H1 (cell line): ENCODE measurements at regions not wholly inside any gene's neighbourhood (a gene's known extent, or its start where the extent isn't known, plus 50 kb on each side); places are given as distances from the start of the nearest gene placed in this dataset.

ENCODE experiments used
- CTCF ChIA-PET: fragments of 300-600 bp; sonication (Branson Sonifier 250); formaldehyde crosslinking; loops from one replicate; lab custom pipeline; 2021; ENCODE audit not compliant: partially characterized antibody; lab: Charles Lee
- POLR2A ChIA-PET: fragments of 300-600 bp; sonication (Branson Sonifier 250); formaldehyde crosslinking; loops from one replicate; lab custom pipeline; 2021; ENCODE audit warnings: inconsistent platforms; ENCODE audit not compliant: partially characterized antibody; lab: Charles Lee
- DNase-seq, 2 experiments: peaks; one replicate each; pipeline versions ENCODE4 v3.0.0 to v3.0.0-alpha.2; 2010 to 2022; ENCODE audit warnings: low spot score in 2 of 2, low read depth in 1 of 2, mixed read lengths in 1 of 2
- FAIRE-seq: peaks from 2 replicates; lab custom pipeline; 2011; peaks lifted over from hg19 to GRCh38; lab: Jason Lieb, UNC
- H2AFZ ChIP-seq: 2 replicates; pipeline ENCODE4 v1.8.1; 2012; ENCODE audit warnings: low read length, inconsistent platforms
- H2AK5ac ChIP-seq: 2 replicates; pipeline ENCODE4 v1.6.1; 2013; ENCODE audit warnings: low read depth, low read length
- H2BK120ac ChIP-seq: replicated peaks from 2 replicates; pipeline ENCODE3; 2013; ENCODE audit warnings: low read depth, low read length, inconsistent platforms
- H2BK12ac ChIP-seq: 2 replicates; pipeline ENCODE4 v1.6.1; 2013; ENCODE audit warnings: low read depth, low read length
- H2BK15ac ChIP-seq: 2 replicates; pipeline ENCODE4 v1.6.1; 2013; ENCODE audit warnings: low read length
- H2BK20ac ChIP-seq: 2 replicates; pipeline ENCODE4 v1.6.1; 2013; ENCODE audit warnings: low read length
- H2BK5ac ChIP-seq: 2 replicates; pipeline ENCODE4 v1.6.1; 2013; ENCODE audit warnings: low read depth, low read length
- H3K14ac ChIP-seq: 2 replicates; pipeline ENCODE4 v1.6.1; 2013; ENCODE audit warnings: inconsistent platforms; ENCODE audit not compliant: insufficient read length
- H3K18ac ChIP-seq: 2 replicates; pipeline ENCODE4 v1.6.1; 2013; ENCODE audit warnings: low read length; ENCODE audit errors: extremely low read depth
- H3K23ac ChIP-seq: 2 replicates; pipeline ENCODE4 v1.6.1; 2013; ENCODE audit warnings: inconsistent platforms; ENCODE audit not compliant: insufficient read length
- H3K23me2 ChIP-seq: 2 replicates; pipeline ENCODE4 v1.6.1; 2013; ENCODE audit warnings: low read depth, low read length
- H3K27ac ChIP-seq: 2 replicates; pipeline ENCODE4 v1.6.1; 2011; ENCODE audit warnings: low read depth, low read length, inconsistent platforms
- H3K27me3 ChIP-seq, 4 experiments: replicated peaks in 1 of 4; 1 replicate in 1 of 4; 2 replicates in 3 of 4; pipeline versions ENCODE4 v1.6.1 to v1.8.1; 2011 to 2013; ENCODE audit warnings: low read length in 3 of 4, mild to moderate bottlenecking in 3 of 4, inconsistent platforms in 2 of 4, mixed read lengths in 2 of 4, moderate library complexity in 1 of 4; ENCODE audit not compliant: control insufficient read depth in 3 of 4, insufficient read depth in 3 of 4; ENCODE audit errors: extremely low read depth in 1 of 4
- H3K36me3 ChIP-seq, 4 experiments: 2 replicates each; pipeline versions ENCODE4 v1.6.1 to v1.8.1; 2011 to 2013; ENCODE audit warnings: mild to moderate bottlenecking in 4 of 4, low read length in 3 of 4, moderate library complexity in 2 of 4, control low read depth in 1 of 4, inconsistent platforms in 1 of 4; ENCODE audit not compliant: insufficient read depth in 4 of 4, control insufficient read depth in 2 of 4
- H3K4ac ChIP-seq: replicated peaks from 2 replicates; pipeline ENCODE3; 2013; ENCODE audit warnings: low read length, low read depth, mixed read lengths, inconsistent platforms; ENCODE audit not compliant: insufficient read length
- H3K4me1 ChIP-seq, 4 experiments: replicated peaks in 1 of 4; 1 replicate in 1 of 4; 2 replicates in 3 of 4; pipeline versions ENCODE4 v1.6.1 to v1.8.1; 2011 to 2013; ENCODE audit warnings: low read length in 3 of 4, inconsistent platforms in 2 of 4, mixed read lengths in 1 of 4; ENCODE audit not compliant: insufficient read depth in 4 of 4, control insufficient read depth in 3 of 4
- H3K4me2 ChIP-seq, 2 experiments: 2 replicates each; pipeline versions ENCODE4 v1.6.1 to v1.8.1; 2011 to 2013; ENCODE audit warnings: low read depth in 2 of 2, low read length in 2 of 2, control low read depth in 1 of 2, inconsistent platforms in 1 of 2, mild to moderate bottlenecking in 1 of 2; ENCODE audit not compliant: insufficient read depth in 1 of 2
- H3K4me3 ChIP-seq, 4 experiments: fragments of 200-600, 300-600 bp in 1 of 4; sonication (generic), shearing (Covaris generic), sonication (Bioruptor Twin) in 1 of 4; 2 replicates each; pipeline versions ENCODE4 v1.5.1 to v1.8.1; 2011 to 2016; ENCODE audit warnings: low read length in 4 of 4, low read depth in 3 of 4, control low read depth in 2 of 4, inconsistent platforms in 2 of 4, mild to moderate bottlenecking in 2 of 4, mixed read lengths in 1 of 4, moderate library complexity in 1 of 4; ENCODE audit not compliant: insufficient read depth in 2 of 4; ENCODE audit errors: extremely low read depth in 1 of 4
- H3K56ac ChIP-seq: replicated peaks from 2 replicates; pipeline ENCODE3; 2013; ENCODE audit warnings: low read depth, mild to moderate bottlenecking, mixed read lengths, low read length, inconsistent platforms; ENCODE audit not compliant: insufficient read length
- H3K79me1 ChIP-seq: 2 replicates; pipeline ENCODE4 v1.6.1; 2013; ENCODE audit warnings: low read depth, low read length, control low read depth
- H3K79me2 ChIP-seq, 2 experiments: 2 replicates each; pipeline versions ENCODE4 v1.6.1 to v1.8.1; 2012 to 2013; ENCODE audit warnings: low read length in 2 of 2, mild to moderate bottlenecking in 2 of 2, inconsistent platforms in 1 of 2; ENCODE audit not compliant: insufficient read depth in 2 of 2, control insufficient read depth in 1 of 2
- H3K9ac ChIP-seq, 4 experiments: replicated peaks in 1 of 4; 1 replicate in 1 of 4; 2 replicates in 3 of 4; pipeline versions ENCODE4 v1.6.1 to v1.8.1; 2011 to 2013; ENCODE audit warnings: low read depth in 3 of 4, low read length in 3 of 4, control low read depth in 2 of 4, mild to moderate bottlenecking in 2 of 4, moderate library complexity in 2 of 4, inconsistent platforms in 1 of 4; ENCODE audit errors: extremely low read depth in 1 of 4
- H3K9me3 ChIP-seq, 2 experiments: 2 replicates each; pipeline versions ENCODE4 v1.6.1 to v1.8.1; 2012 to 2013; ENCODE audit warnings: mild to moderate bottlenecking in 2 of 2, moderate library complexity in 2 of 2, control low read depth in 1 of 2, inconsistent platforms in 1 of 2, low read depth in 1 of 2, low read length in 1 of 2, mixed read lengths in 1 of 2; ENCODE audit not compliant: insufficient read depth in 2 of 2
- H4K20me1 ChIP-seq, 2 experiments: replicated peaks in 1 of 2; 2 replicates each; pipeline versions ENCODE3 to v1.8.1; 2011 to 2013; ENCODE audit warnings: inconsistent platforms in 2 of 2, low read length in 2 of 2, mild to moderate bottlenecking in 1 of 2; ENCODE audit not compliant: insufficient read depth in 2 of 2, control insufficient read depth in 1 of 2
- H4K5ac ChIP-seq: 2 replicates; pipeline ENCODE4 v1.6.1; 2013; ENCODE audit warnings: low read length, low read depth, mixed read lengths, inconsistent platforms; ENCODE audit not compliant: insufficient read length
- H4K8ac ChIP-seq: 2 replicates; pipeline ENCODE4 v1.8.0; 2013; ENCODE audit warnings: mild to moderate bottlenecking, moderate library complexity, low read length, inconsistent platforms; ENCODE audit not compliant: insufficient read depth; ENCODE audit errors: extremely low read depth
- H4K91ac ChIP-seq: replicated peaks from 2 replicates; pipeline ENCODE3; 2013; ENCODE audit warnings: low read length, mixed read lengths, inconsistent platforms; ENCODE audit not compliant: insufficient read length
- ATF2 ChIP-seq: IDR thresholded peaks from 2 replicates; pipeline ENCODE4 v1.6.1; 2012; ENCODE audit warnings: low read length, inconsistent platforms
- BCL11A ChIP-seq, 2 experiments: IDR thresholded peaks; one replicate each; pipeline ENCODE4 v1.6.1; 2011; ENCODE audit warnings: low read depth in 2 of 2, low read length in 2 of 2, mild to moderate bottlenecking in 2 of 2
- CTBP2 ChIP-seq: IDR thresholded peaks from 2 replicates; pipeline ENCODE4 v1.7.0; 2011; ENCODE audit warnings: borderline replicate concordance, mild to moderate bottlenecking, moderate library complexity, mixed read lengths, low read length; ENCODE audit not compliant: insufficient read depth, insufficient read length
- KDM1A ChIP-seq: fragments of 200-600, 300-600 bp; sonication (generic); IDR thresholded peaks from 2 replicates; pipeline ENCODE4 v1.7.1; 2016; ENCODE audit warnings: mild to moderate bottlenecking, low read length, borderline replicate concordance
- NRF1 ChIP-seq: IDR thresholded peaks from 2 replicates; pipeline ENCODE4 v1.6.1; 2011; ENCODE audit warnings: mild to moderate bottlenecking, low read depth, low read length, improper control_type of control experiment
- RAD21 ChIP-seq, 2 experiments: IDR thresholded peaks in 1 of 2; conservative IDR thresholded peaks in 1 of 2; 2 replicates each; pipeline ENCODE4 v1.6.1; 2011; ENCODE audit warnings: low read depth in 2 of 2, low read length in 2 of 2, improper control_type of control experiment in 1 of 2, inconsistent platforms in 1 of 2, mild to moderate bottlenecking in 1 of 2, moderate library complexity in 1 of 2
- SIRT6 ChIP-seq: IDR thresholded peaks from one replicate; pipeline ENCODE4 v1.7.1; 2012; ENCODE audit warnings: low read length, inconsistent platforms
- SP2 ChIP-seq: IDR thresholded peaks from 2 replicates; pipeline ENCODE4 v1.6.1; 2012; ENCODE audit warnings: mild to moderate bottlenecking, low read length, inconsistent platforms
- TAF1 ChIP-seq: IDR thresholded peaks from 2 replicates; pipeline ENCODE4 v1.6.1; 2011; ENCODE audit warnings: mild to moderate bottlenecking, low read depth, low read length
- TEAD4 ChIP-seq: IDR thresholded peaks from 2 replicates; pipeline ENCODE4 v1.6.1; 2012; ENCODE audit warnings: low read depth, low read length, inconsistent platforms, mixed read lengths
- WGBS, 2 experiments: shearing (Covaris generic) in 1 of 2; methylation state at CpG; one replicate each; pipeline versions ENCODE4 v1.1.6 to v1.1.7; 2013 to 2015; ENCODE audit warnings: low lambda C conversion rate in 2 of 2, mixed read lengths in 2 of 2, inconsistent platforms in 1 of 2, low coverage in 1 of 2, missing lambda C conversion rate in 1 of 2; ENCODE audit not compliant: insufficient replicate concordance in 2 of 2, insufficient coverage in 1 of 2, insufficient read length in 1 of 2; ENCODE audit errors: extremely low coverage in 1 of 2, missing lambda C conversion rate in 1 of 2; 5-methylcytosine and 5-hydroxymethylcytosine counted together

DNA sequence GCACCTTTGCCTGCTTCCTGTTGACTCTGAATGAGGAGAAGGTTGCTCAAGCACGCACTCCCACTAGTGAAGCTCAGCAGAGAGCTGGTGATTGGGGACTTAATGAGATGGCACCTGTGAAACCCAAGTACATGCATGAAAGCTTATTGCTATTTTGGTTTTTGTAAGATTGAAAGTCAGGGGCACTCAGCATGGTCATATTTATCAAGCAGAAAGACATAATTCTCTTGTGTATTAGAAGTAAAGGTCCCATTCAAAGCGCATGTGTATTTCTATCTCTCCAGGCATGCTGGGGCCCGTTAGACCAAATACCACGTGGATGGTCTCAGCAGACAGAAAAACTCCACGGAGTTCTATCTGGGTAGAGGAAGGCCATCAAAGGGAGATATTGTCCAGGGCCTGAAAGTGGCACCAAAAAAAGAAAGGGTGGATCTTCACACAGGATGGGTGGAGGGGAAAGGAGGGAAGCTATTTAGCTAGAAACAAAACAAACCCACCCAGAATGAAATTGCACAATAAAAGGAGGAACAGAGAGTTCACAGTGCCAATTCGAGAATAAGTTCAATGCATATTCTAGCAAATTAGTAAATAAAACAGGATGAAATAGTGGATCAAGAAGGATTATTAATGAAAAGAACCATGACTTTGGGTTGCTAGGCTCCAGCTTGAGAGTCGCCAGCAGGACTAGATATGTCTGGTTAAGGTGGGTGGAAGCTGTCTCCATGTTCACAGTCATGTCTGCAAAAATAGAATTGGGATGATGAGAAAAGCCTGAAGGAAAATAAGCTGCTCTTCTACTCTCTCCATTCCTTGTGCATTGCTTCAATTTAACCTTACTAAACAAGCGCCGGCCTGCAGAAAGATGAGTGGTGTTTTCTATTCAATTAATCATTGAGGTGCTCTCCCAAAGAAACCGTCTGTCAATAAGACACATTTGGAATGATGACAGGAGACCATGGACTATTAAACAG lies 224.9 kb upstream of the DTNBP1 start:
- Histone ChIP-seq H3K36me3 (no peaks in the 10 kb centered on the region), H2BK20ac (no peak overlapping the region), H3K18ac (no peak overlapping the region), H3K23me2 (no peaks in the 10 kb centered on the region), H4K8ac (no peak overlapping the region), H3K4me2 (no peak overlapping the region), H3K79me1 (no peaks in the 10 kb centered on the region), H3K56ac (no peak overlapping the region), H3K4me1 (no peaks in the 10 kb centered on the region), H2BK15ac (no peak overlapping the region), H2AFZ (no peak overlapping the region), H4K20me1 (no peaks in the 10 kb centered on the region), H3K79me2 (no peaks in the 10 kb centered on the region), H2BK120ac (no peak overlapping the region), H2BK5ac (no peak overlapping the region), H3K23ac (no peak overlapping the region), H3K27ac (no peak overlapping the region), H3K9me3 (no peaks in the 10 kb centered on the region), H4K5ac (no peak overlapping the region), H3K27me3 (no peaks in the 10 kb centered on the region; a peak in 1 of 7 replicates), H3K4me3 (no peak overlapping the region), H3K4ac (no peak overlapping the region), H2BK12ac (no peak overlapping the region), H4K91ac (no peak overlapping the region), H2AK5ac (no peak overlapping the region), H3K9ac (no peak overlapping the region), H3K14ac (no peak overlapping the region)
- no peak for DNase-seq
- ChIA-PET CTCF (interaction anchor here (1.1 to 1.7 kb wide), 4 partner anchors 9 to 36 kb away, joined by 3 to 5 read pairs (median 4); no protein-coding TSS in a partner anchor), POLR2A (interaction anchor here (1.0 kb wide), 1 partner anchor 241 kb away, joined by 4 read pairs; the partner anchor contains the start of gene MYLIP)
- no peak for FAIRE-seq
- 92% methylated on average over 10 of the region's 10 CpGs; no CpG with 5 or more reads in 1 of the 2 experiments for WGBS, 2 experiments
- TF ChIP-seq SP2 (no peak), TAF1 (no peak), SIRT6 (no peak), NRF1 (no peak), ATF2 (no peak), KDM1A (no peak), RAD21 (IDR thresholded peaks at IDR 0.05 in 1 of 2, conservative IDR thresholded peaks at IDR 0.05 in 1 of 2; ENCODE audit: low read depth in 2 of 2, low read length in 2 of 2) (no peak), CTBP2 (no peak), BCL11A (IDR thresholded peaks at IDR 0.05; ENCODE audit: low read depth in 2 of 2, low read length in 2 of 2) (no peak), TEAD4 (no peak)
